BLaER1 (cell line): ENCODE measurements at regions not wholly inside any gene's neighbourhood (a gene's known extent, or its start where the extent isn't known, plus 50 kb on each side); places are given as distances from the start of the nearest gene placed in this dataset.

Source experiments
- H3K27ac ChIP-seq: shearing (Covaris generic); formaldehyde crosslinking; 2 replicates; pipeline ENCODE4 v1.8.1; 2022
- H3K27me3 ChIP-seq: shearing (Covaris generic); formaldehyde crosslinking; 2 replicates; pipeline ENCODE4 v1.8.1; 2022
- H3K36me3 ChIP-seq: shearing (Covaris generic); formaldehyde crosslinking; 2 replicates; pipeline ENCODE4 v1.8.1; 2022
- H3K4me1 ChIP-seq: shearing (Covaris generic); formaldehyde crosslinking; 2 replicates; pipeline ENCODE4 v1.8.1; 2022
- H3K4me2 ChIP-seq: shearing (Covaris generic); formaldehyde crosslinking; 2 replicates; pipeline ENCODE4 v1.8.1; 2022
- H3K4me3 ChIP-seq: shearing (Covaris generic); formaldehyde crosslinking; 2 replicates; pipeline ENCODE4 v1.8.1; 2022
- H3K9ac ChIP-seq: shearing (Covaris generic); formaldehyde crosslinking; 2 replicates; pipeline ENCODE4 v1.8.1; 2022
- H3K9me3 ChIP-seq: shearing (Covaris generic); formaldehyde crosslinking; 2 replicates; pipeline ENCODE4 v1.8.1; 2022
- H4K20me1 ChIP-seq: shearing (Covaris generic); formaldehyde crosslinking; 2 replicates; pipeline ENCODE4 v1.8.1; 2022
- Cebpa-rat ChIP-seq: shearing (Covaris generic); IDR thresholded peaks from 2 replicates; pipeline ENCODE4 v1.8.1; 2022

- Histone ChIP-seq H3K27me3 (no peaks in the 10 kb centered on the region), H3K4me2 (no peak overlapping the region), H3K9ac (no peak overlapping the region), H3K4me3 (no peak overlapping the region), H3K27ac (no peak overlapping the region), H4K20me1 (no peaks in the 10 kb centered on the region), H3K9me3 (no peaks in the 10 kb centered on the region), H3K4me1 (no peaks in the 10 kb centered on the region), H3K36me3 (no peaks in the 10 kb centered on the region)
- TF ChIP-seq Cebpa-rat = no peak
These were observed 646.0 kb upstream of the FAM241A start for GRCh38 chr4:111499291-111499690.

- Histone ChIP-seq H3K9me3 (no peaks in the 10 kb centered on the region), H3K36me3 (no peaks in the 10 kb centered on the region), H3K27me3 (no peaks in the 10 kb centered on the region), H3K4me3 (no peak overlapping the region), H3K4me2 (no peak overlapping the region), H3K4me1 (no peaks in the 10 kb centered on the region), H3K9ac (no peak overlapping the region), H4K20me1 (no peaks in the 10 kb centered on the region), H3K27ac (no peak overlapping the region)
- no peak for TF ChIP-seq Cebpa-rat
These were observed 645.5 kb upstream of the FAM241A start for GRCh38 chr4:111499706-111500105.

- Histone ChIP-seq H3K4me3 (no peak overlapping the region), H3K9me3 (no peaks in the 10 kb centered on the region), H3K27me3 (no peaks in the 10 kb centered on the region), H3K27ac (no peak overlapping the region), H3K36me3 (no peaks in the 10 kb centered on the region), H4K20me1 (no peaks in the 10 kb centered on the region), H3K9ac (no peak overlapping the region), H3K4me2 (no peak overlapping the region), H3K4me1 (no peaks in the 10 kb centered on the region)
- TF ChIP-seq Cebpa-rat = no peak
These were observed 644.4 kb upstream of the FAM241A start for GRCh38 chr4:111500858-111501257.

GRCh38 chr4:111501946-111502345 lies 643.3 kb upstream of the FAM241A start:
- Histone ChIP-seq H3K4me3 (no peak overlapping the region), H4K20me1 (no peaks in the 10 kb centered on the region), H3K27ac (no peak overlapping the region), H3K4me1 (no peaks in the 10 kb centered on the region), H3K36me3 (no peaks in the 10 kb centered on the region), H3K9me3 (no peaks in the 10 kb centered on the region), H3K9ac (no peak overlapping the region), H3K27me3 (no peaks in the 10 kb centered on the region), H3K4me2 (no peak overlapping the region)
- no peak for TF ChIP-seq Cebpa-rat

GRCh38 chr4:111502626-111503025 lies 642.6 kb upstream of the FAM241A start:
- Histone ChIP-seq H3K9me3 (no peaks in the 10 kb centered on the region), H3K36me3 (no peaks in the 10 kb centered on the region), H3K27ac (no peak overlapping the region), H3K27me3 (no peaks in the 10 kb centered on the region), H3K4me3 (no peak overlapping the region), H3K4me1 (no peaks in the 10 kb centered on the region), H3K9ac (no peak overlapping the region), H3K4me2 (no peak overlapping the region), H4K20me1 (no peaks in the 10 kb centered on the region)
- TF ChIP-seq Cebpa-rat = no peak

- no peaks in the 10 kb centered on the region for H4K20me1 ChIP-seq
- no peak for TF ChIP-seq Cebpa-rat
- no peak overlapping the region for H3K4me2 ChIP-seq
- no peak overlapping the region for H3K27ac ChIP-seq
- no peak overlapping the region for H3K4me3 ChIP-seq
- H3K9me3 ChIP-seq = no peaks in the 10 kb centered on the region
- no peaks in the 10 kb centered on the region for H3K4me1 ChIP-seq
- no peaks in the 10 kb centered on the region for H3K27me3 ChIP-seq
- H3K36me3 ChIP-seq = no peaks in the 10 kb centered on the region
- H3K9ac ChIP-seq = no peak overlapping the region
These were observed 638.5 kb upstream of the FAM241A start for GRCh38 chr4:111506706-111507105.

GRCh38 chr4:111510535-111510934 lies 634.7 kb upstream of the FAM241A start:
- H3K9me3 ChIP-seq = no peaks in the 10 kb centered on the region
- H3K36me3 ChIP-seq = no peaks in the 10 kb centered on the region
- H3K9ac ChIP-seq = no peak overlapping the region
- no peak overlapping the region for H3K27ac ChIP-seq
- no peaks in the 10 kb centered on the region for H4K20me1 ChIP-seq
- no peaks in the 10 kb centered on the region for H3K4me1 ChIP-seq
- no peak for TF ChIP-seq Cebpa-rat
- H3K4me2 ChIP-seq = no peak overlapping the region
- no peaks in the 10 kb centered on the region for H3K27me3 ChIP-seq
- H3K4me3 ChIP-seq = no peak overlapping the region

GRCh38 chr4:111512081-111512783 lies 633.0 kb upstream of the FAM241A start:
- no peaks in the 10 kb centered on the region for H3K36me3 ChIP-seq
- H4K20me1 ChIP-seq = no peaks in the 10 kb centered on the region
- H3K27me3 ChIP-seq = no peaks in the 10 kb centered on the region
- no peaks in the 10 kb centered on the region for H3K4me1 ChIP-seq
- H3K9me3 ChIP-seq = no peaks in the 10 kb centered on the region
- no peak overlapping the region for H3K4me2 ChIP-seq
- no peak overlapping the region for H3K9ac ChIP-seq
- no peak overlapping the region for H3K4me3 ChIP-seq
- H3K27ac ChIP-seq = no peak overlapping the region
- no peak for TF ChIP-seq Cebpa-rat

- TF ChIP-seq Cebpa-rat = no peak
- H3K27me3 ChIP-seq = no peaks in the 10 kb centered on the region
- H3K4me1 ChIP-seq = no peaks in the 10 kb centered on the region
- H4K20me1 ChIP-seq = no peaks in the 10 kb centered on the region
- no peak overlapping the region for H3K4me3 ChIP-seq
- H3K36me3 ChIP-seq = no peaks in the 10 kb centered on the region
- no peak overlapping the region for H3K9ac ChIP-seq
- H3K9me3 ChIP-seq = no peaks in the 10 kb centered on the region
- H3K4me2 ChIP-seq = no peak overlapping the region
- no peak overlapping the region for H3K27ac ChIP-seq
These were observed 625.6 kb upstream of the FAM241A start for GRCh38 chr4:111519683-111520082.

GRCh38 chr4:111530446-111530845 lies 614.8 kb upstream of the FAM241A start:
- H3K36me3 ChIP-seq = no peaks in the 10 kb centered on the region

GRCh38 chr4:111535792-111536191 lies 609.5 kb upstream of the FAM241A start:
- Histone ChIP-seq H4K20me1 (no peaks in the 10 kb centered on the region), H3K9ac (no peak overlapping the region), H3K27me3 (no peaks in the 10 kb centered on the region), H3K4me2 (no peak overlapping the region), H3K9me3 (no peaks in the 10 kb centered on the region), H3K36me3 (no peaks in the 10 kb centered on the region), H3K4me1 (no peaks in the 10 kb centered on the region), H3K4me3 (no peak overlapping the region), H3K27ac (no peak overlapping the region)
- no peak for TF ChIP-seq Cebpa-rat

More at GRCh38 chr4:111530446-111530845, 614.8 kb upstream of the FAM241A start:
- Histone ChIP-seq H3K27me3 (no peaks in the 10 kb centered on the region), H3K4me3 (no peak overlapping the region), H3K4me2 (no peak overlapping the region), H3K27ac (no peak overlapping the region), H3K9me3 (no peaks in the 10 kb centered on the region; the same call in 1 of the 2 replicates), H3K4me1 (no peaks in the 10 kb centered on the region), H3K9ac (no peak overlapping the region), H4K20me1 (no peaks in the 10 kb centered on the region)
- TF ChIP-seq Cebpa-rat = no peak
